ENCODE measurements at regions not wholly inside any gene's neighbourhood (a gene's known extent, or its start where the extent isn't known, plus 50 kb on each side); places are given as distances from the start of the nearest gene placed in this dataset.
"Not testable (repeated sequence)": the region's sequence is repeated elsewhere in the genome, so short reads cannot be mapped to it uniquely, and the experiment has no call there.

DNA sequence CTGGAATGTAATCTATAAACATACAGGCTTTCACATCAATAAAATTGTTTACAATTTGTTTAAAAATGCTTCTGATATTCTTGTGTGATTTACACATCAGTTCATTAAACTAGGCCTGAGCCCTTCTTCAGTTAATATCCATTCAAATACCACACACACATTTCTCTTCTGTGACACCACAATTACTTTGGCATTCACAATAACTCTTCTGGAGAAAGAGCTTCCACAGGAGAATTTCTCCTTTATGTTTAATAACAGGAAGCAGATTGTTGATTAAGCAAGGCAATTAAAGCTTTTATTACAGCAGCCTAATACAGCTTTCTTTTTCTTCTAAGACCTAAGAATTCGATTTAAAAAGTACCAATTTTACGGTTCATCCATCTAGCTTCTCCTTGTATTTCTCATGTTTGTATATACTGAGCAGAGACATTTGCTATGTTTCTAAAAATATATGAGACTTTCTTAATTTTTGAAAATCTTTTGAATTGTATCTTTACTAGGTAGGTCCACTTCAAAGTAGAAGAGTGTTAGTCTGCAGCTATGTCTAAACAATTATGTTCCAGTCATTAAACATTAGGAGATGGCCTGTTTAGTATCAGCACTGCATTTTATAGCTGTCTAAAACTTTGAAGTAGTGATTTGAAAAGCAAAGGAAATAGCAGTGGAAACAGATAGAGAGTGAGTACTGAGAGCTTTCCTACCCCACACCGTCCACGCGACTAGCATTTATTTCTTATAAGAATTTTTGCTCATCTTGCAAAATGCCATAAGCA, 511.1 kb upstream of the UBE2E2 start:
- DNase-seq (ENCODE audit: low read depth): no peak

DNA sequence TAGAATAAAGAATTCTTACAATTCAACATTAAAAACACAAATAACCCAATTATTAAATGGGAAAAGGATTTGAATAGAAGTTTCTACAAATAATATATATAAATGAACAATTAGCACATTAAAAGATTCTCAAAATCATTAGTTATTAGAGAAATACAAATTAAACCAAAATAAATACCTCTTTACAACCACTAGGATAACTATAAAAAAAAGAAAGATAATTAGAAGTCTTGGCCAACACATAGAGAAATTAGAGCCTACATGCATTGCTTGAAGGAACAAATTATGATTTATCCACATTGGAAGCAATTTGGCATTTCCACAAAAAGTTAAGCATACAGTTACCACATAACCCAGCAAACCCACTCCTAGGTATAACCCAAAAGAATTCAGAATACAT, 502.3 kb upstream of the UBE2E2 start:
- no peak for DNase-seq (ENCODE audit: low read depth)

DNA sequence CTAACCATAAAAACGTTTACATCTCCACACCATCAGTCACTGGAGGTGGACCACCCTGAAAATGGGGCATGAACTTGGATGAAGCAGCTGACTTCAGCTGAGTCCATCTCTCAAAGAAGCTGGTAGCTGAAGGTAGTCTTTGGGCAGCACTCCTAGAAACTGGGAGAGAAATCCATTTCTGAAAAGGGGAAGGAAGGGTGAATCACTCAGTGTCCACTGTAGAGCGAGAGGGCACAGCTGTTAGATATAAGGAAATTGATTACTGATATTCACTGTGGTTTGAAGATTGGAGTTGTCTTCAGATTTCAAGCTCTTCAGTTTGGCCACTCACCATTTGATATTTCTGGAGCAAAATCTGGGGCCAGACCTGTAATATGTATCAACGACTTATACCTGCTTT, 499.0 kb upstream of the UBE2E2 start:
- DNase-seq (ENCODE audit: low read depth): no peak

DNA sequence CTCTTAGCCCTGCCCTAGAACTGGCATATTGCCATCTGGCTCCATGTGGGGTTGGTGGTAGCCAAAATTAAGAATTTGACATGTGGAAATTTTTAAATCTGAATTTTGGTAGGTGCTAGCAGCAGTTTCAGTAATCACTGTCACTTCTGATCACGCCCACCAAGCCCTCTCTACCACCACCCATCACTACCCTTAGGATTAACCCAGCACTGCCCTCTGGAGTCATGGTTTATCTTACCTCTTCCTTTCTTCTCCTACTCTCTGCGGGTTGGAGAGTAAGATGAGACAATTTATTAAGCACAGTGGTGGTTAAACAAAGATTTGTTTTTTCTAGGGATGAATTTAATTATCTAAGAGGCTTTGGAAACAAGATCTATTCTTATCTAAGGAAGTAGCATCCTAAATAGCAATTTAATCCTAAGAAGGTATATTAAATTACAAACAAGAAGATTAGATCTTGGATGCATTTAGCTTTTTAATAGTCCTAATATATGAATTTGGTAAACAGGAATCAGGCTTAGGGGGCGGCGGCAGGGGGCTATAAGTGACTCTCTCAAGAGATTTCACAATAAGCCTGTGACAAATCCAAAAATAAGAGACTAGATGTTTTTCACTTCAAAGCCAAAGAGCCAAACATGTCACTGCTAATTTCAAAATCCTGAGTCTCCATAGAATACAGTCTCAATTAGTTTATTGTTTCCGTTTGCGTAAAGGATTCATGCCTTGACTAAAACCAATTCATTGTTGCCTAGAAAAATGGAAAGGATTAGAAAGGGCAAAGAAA, 498.4 kb upstream of the UBE2E2 start:
- DNase-seq (ENCODE audit: low read depth): no peak

DNA sequence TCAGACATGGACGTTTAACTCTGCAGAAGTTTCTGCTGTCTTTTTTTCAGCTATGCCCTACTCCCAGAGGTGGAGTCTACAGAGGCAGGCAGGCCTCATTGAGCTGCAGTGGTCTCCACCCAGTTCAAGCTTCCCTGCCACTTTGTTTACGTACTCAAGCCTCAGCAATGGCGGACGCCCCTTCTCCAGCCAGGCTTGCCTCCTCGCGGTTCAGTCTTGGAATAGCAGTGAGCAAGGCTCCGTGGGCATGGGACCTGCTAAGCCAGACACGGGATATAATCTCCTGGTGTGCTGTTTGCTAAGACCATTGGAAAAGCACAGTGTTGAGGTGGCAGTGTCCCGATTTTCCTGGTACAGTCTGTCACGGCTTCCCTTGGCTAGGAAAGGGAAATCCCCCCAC, 496.2 kb upstream of the UBE2E2 start:
- not testable (repeated sequence) for DNase-seq (ENCODE audit: low read depth)

DNA sequence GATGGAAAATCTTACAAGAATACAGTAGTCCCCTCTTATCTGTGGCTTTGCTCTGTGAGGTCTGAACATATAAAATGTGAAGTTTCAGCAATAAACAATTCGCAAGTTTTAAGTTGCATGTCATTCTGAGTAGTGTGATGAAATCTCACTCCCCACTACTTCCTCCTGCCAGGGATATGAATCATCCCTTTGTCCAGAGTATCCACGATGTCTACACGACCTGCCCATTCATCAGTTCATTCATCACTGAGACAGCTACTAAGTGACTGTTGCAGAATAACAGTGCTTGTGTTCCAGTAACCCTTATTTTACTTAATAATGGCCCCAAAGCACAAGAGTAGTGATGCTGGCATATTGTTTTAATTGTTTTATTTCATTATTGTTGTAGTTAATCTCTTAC, 489.2 kb upstream of the UBE2E2 start:
- DNase-seq (ENCODE audit: low read depth): no peak

DNA sequence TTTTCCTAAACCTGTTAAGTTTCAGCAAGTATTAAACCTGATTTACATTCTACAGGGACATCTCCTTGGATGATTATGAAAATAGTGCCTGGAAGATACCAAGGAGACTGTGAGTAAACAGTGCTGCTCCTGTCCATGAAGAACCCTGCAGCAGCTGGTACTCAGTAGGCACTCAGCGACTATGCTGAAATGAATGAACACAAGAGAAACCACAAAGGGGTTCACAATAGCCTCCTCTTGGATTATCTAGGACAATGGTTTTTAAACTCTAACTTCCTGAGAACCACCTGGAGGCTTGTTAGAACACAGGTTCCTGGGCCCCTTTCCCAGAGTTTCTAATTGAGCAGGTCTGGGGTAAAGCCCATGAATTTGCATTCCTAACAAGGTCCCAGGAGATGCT, 488.4 kb upstream of the UBE2E2 start:
- DNase-seq (ENCODE audit: low read depth): no peak

DNA sequence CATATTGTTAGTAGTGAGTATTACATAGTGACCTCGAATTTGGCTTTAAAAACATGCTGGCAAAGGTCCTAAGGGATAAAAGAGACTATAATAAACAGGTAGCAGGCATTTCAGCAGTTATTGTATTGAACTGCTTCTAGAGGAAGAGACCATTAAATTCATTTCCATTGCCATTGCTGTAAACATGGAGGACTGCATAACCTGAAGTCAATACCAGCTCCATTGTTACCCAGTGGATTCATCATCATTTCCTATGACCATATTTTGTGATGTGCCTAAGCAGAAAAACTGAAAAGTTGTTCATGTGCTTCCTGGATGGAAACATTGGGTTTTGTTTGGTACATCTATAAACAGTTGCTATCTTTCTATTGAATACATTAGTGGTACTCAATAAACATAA, 482.5 kb upstream of the UBE2E2 start:
- no peak for DNase-seq (ENCODE audit: low read depth)

DNA sequence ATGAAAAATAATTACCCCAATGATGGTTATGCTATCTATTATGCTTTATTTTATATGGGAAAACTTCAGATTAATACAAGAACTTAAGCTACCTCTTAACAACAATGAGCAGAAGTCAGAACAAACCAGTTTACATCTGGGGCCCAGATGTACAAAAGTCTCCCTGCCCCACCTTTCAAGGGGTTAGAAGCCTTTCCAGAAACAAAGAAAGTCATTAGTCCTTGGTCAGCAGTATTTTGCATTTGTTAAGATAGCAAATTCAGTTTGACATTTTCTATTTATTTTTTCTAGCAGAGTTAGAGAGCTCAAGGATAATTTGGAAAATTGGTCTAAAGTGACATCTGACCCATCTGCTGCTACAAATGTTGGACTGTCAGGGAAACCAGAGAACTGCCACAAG, 478.7 kb upstream of the UBE2E2 start:
- no peak for DNase-seq (ENCODE audit: low read depth)

DNA sequence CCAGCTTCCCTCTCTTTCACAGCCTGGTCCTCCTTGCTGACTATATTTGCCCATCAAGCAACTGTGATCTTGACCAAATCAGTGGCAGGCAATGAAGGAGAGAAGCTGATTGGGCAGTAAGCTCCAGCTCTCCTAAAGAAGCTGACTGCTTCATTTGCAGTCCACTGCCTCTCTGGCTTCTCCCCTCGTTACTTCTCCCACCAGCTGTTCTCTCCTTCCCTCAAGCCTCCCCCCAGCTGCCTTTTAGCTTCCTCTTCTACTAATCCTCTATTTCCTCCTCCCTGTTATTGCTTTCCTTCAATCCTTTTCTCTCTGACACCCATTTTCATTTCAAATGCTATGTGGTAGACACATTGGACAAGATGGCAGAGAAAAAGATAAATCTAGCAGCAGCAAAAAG, 474.7 kb upstream of the UBE2E2 start:
- no peak for DNase-seq (ENCODE audit: low read depth)

DNA sequence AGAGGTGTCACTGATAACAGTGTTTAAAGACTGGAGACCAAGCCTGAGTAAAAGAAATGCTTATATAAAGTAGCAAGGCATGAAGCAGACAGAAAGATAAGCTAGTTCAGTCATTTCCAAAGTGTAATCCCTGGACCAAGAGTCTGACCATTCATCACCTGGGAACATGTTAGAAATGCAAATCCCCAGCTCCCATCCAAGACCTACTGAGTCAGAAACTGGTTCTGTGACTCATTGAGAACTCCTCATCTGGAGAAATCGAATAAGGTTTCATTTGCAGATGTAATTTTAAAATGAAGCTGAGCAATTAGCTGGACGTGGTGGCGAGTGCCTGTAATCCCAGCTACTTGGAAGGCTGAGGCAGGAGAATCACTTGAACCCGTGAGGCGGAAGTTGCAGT, 473.9 kb upstream of the UBE2E2 start:
- no peak for DNase-seq (ENCODE audit: low read depth)

DNA sequence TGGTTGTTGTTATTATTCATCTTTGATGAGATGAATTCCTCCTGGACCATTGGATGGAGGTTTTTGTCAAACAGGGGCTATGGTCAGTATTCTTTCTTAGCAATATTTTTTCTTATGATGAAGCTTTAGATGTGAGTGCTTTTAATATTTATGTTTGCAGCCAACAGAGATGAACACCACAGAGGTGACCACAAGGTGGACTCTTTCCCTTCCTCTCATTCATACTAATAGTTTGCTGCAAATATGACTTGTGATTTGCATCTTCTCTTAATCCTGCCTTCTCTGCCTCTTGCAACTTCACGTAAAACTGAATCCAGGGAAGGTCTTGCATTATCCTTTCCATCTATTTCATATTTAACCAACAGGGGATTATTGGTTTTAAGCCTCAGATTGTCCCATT, 473.1 kb upstream of the UBE2E2 start:
- DNase-seq (ENCODE audit: low read depth): no peak

DNA sequence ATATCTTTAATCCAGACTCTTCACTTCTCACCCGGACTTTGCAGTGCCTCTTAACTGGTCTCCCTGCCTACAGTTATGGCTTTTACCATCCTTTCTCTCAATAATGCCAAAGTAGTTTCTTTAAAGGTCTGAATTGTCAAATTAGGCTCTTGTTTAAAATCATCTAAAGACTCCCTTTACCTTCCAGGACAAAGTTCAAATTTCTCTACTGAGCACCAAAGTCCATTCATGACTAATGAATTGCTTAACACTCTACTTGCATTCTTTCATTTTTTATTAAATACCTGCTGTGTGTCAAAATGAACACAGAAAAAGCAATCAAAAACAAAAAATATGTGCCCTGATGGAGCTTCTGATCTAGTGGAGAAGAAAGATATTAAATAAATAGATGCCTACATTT, 472.4 kb upstream of the UBE2E2 start:
- DNase-seq (ENCODE audit: low read depth): no peak

DNA sequence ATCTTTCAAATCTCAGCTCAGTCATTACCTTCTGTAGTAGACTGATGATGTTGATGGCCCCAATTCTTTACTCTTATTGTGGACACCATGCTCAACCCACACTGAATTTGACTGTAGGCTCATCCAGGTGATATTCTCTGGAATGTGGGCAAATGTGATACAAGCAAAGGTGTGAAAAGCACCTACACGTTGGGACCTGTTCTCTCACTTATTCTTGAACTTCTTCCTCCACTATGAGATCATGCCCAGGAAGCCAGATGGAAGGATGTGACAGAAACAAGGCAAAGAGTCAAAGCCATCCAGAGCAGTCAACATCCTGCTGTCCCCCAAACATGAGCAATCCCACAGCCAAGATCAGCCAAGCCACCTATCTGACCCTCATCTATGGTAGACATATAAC, 471.2 kb upstream of the UBE2E2 start:
- no peak for DNase-seq (ENCODE audit: low read depth)

DNA sequence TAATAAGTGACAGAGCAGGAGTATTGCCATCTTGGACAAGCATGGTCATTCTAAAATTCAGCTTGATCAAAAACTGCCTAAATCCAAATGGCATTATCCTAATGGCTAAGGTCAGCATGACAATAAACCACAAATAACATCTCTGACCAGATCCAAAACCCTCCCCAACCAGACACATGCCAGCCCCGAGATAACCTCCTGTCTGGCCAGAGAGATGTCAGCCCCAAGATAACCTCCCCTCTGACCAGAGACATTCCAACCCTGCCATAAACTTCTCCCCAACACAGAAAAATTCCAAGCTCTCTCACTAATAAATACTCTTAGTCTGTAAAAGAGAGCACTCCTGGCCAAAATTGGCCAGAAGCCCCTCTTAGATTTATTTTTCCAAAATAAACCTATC, 470.5 kb upstream of the UBE2E2 start:
- DNase-seq (ENCODE audit: low read depth): no peak

DNA sequence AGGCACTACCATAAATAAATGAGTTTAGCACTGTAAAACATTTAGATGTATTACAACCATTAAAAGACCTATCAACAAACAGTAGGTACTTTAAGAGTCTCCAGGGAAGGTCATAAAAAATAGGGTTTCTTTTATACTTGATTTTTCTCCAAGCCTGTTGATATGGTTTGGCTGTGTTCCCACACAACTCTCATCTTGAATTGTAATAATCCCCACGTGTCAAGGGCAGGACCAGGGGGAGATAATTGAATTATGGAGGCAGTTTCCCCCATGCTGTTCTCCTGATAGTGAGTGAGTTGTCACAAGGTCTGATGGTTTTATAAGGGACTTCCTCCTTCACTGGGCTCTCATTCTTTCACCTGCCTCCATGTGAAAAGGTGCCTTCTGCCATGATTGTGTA, 468.9 kb upstream of the UBE2E2 start:
- no peak for DNase-seq (ENCODE audit: low read depth)

DNA sequence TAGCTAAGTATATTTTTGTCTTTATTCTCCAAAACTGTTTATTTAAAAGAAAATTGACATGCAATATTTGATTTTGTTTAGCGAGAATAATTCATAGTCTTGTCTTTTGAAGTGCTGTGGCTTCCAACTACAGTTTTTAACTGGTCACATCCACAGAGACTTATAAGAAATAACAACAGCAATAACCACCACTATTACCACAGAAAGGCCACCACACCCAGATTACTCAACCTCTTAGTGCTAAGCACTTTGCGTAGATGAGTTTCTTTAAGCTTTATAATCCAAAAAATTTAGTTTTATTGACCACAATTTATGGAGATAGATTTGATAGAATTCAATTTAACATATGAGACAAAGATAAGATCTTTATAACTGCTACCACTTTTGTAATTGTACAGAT, 468.4 kb upstream of the UBE2E2 start:
- DNase-seq (ENCODE audit: low read depth): no peak

DNA sequence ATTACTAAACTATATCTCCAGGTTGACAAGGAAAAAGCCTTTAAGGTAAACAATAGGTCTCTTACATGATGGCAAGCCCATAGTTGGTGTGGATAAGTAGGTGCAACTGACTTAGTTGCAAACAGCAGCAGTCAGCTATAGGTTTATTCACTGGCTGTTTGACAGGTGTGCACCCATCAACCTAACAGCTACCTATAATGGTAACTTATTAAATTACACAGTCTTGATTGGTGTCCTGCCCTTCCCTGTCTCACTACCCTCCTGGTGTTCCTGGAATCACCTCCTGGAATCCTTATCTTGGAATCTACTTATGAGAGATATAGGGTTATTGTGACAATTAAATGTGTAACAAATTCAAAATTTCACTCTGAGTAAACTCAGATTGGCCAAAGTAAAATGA, 467.8 kb upstream of the UBE2E2 start:
- DNase-seq (ENCODE audit: low read depth): no peak

DNA sequence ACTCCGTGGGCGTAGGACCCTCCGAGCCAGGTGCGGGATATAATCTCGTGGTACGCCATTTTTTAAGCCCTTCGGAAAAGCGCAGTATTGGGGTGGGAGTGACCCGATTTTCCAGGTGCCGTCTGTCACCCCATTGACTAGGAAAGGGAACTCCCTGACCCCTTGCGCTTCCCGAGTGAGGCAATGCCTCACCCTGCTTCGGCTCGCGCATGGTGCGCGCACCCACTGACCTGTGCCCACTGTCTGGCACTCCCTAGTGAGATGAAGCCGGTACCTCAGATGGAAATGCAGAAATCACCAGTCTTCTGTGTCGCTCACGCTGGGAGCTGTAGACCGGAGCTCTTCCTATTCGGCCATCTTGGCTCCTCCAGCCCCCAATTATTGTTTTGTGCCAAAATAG, 459.7 kb upstream of the UBE2E2 start:
- DNase-seq (ENCODE audit: low read depth): not testable (repeated sequence)

DNA sequence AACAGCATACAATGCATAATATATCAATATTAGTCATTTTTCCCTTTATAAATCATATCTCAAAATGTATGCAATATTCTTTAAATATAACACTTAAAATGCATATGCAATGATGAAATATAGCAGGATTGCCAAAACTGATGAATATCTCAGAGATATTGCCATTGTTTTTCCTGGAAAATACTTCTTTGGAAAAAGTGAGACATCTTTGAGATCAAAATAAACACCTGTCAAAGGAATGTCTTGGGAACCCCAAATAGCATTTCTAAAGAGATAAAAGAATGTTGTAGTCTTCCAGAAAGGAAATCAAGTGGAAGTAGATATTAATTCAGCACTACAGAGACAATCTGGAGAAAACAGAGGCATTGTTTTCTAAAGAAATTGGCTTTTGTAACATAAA, 457.8 kb upstream of the UBE2E2 start:
- DNase-seq (ENCODE audit: low read depth): no peak

DNA sequence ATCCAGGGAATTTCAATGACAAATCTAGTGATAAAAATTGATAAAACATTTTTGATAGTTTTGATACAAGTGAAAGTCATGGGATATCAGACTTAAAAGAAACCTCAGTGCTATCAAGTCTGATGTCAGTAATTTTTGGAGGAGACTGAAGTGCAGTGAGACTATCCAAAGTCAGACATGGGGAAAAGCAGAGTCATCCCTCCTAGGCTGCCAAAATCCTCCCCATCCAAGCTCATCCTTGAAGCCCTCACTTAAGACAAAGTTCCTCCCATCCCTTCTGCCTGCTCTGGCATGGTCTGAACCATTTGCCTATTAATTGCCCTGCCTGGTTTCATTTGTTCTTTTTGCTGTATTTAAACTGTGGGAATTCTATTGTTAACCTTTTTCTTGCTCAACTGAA, 456.9 kb upstream of the UBE2E2 start:
- DNase-seq (ENCODE audit: low read depth): no peak

DNA sequence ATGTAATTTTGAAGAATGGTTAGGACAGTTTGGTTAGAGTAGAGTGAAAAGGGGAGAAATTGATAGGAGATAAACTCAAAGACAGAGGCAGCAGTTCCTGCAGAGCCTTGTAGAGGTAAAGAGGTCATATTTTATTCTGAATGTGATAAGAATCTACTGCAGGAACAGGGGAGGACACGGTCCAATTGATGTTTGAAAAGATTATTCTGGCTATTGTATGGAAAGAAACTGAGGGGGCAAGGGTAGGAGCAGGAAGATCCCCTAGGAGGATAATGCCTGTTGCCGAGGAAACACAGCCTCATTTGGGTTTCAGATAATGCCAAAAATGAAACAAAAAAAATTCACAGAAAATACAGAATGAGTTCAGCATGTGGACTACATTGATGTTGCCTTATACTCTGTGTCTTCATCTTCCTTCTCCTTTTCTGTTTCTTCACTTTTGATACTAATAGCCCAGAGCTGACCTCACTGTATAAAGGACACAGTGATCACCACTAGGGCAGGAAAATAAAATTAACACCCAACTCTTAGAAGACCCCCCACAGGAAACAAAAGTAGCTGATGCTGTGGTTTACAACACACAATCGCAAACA, 454.6 kb upstream of the UBE2E2 start:
- DNase-seq (ENCODE audit: low read depth): no peak

DNA sequence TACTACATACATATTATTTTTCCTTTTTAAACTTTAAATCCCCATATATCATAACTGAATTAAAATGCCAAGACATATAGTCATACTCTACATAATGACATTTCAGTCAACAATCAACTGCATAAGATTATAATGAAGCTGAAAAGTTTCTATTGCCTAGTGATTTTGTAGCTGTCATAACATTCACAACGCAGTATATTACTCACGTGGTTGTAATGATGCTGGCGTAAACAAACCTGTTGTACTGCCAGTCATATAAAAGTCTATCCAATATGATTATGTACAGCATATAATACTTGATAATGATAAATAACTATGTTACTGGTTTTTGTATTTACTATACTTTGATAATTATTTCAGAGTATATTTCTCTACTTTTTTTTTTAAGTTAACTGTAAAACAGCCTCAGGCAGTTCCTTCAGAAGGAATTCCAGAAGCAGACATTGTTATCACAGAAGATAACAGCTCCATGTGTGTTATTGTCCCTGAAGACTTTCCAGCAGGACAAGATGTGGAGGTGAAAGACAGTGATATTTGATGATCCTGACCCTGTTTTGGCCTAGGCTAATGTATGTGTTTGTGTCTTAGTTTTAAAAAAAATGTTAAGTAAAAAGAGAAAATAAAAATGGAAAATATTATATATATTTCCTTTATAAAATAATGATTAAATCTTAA, 443.4 kb upstream of the UBE2E2 start:
- DNase-seq (ENCODE audit: low read depth): no peak
